ENCODE measurements at regions not wholly inside any gene's neighbourhood (a gene's known extent, or its start where the extent isn't known, plus 50 kb on each side); places are given as distances from the start of the nearest gene placed in this dataset.
"Not testable (repeated sequence)": the region's sequence is repeated elsewhere in the genome, so short reads cannot be mapped to it uniquely, and the experiment has no call there.

- not testable (repeated sequence) for TF ChIP-seq POLR2A, CTCF (IDR thresholded peaks at IDR 0.05)
These were observed 84.3 kb downstream of the MRPL57 start for GRCh38 chr13:21260561-21261290.
